Progenitor cell of endocrine pancreas (in vitro differentiated cells): ENCODE measurements at regions not wholly inside any gene's neighbourhood (a gene's known extent, or its start where the extent isn't known, plus 50 kb on each side); places are given as distances from the start of the nearest gene placed in this dataset.

Source experiments
- DNase-seq: peaks from one replicate; pipeline ENCODE4 v3.0.0; 2021; ENCODE audit warnings: low spot score; ENCODE audit not compliant: unreplicated experiment
- H3K27ac Mint-ChIP-seq: 2 replicates; pipeline ENCODE4 v1.8.0; 2021; ENCODE audit warnings: mild to moderate bottlenecking, moderate library complexity, mixed read lengths
- H3K27me3 Mint-ChIP-seq: 2 replicates; pipeline ENCODE4 v1.8.0; 2021; ENCODE audit warnings: mixed read lengths
- H3K36me3 Mint-ChIP-seq: 2 replicates; pipeline ENCODE4 v1.8.0; 2022; ENCODE audit warnings: mixed read lengths; ENCODE audit not compliant: insufficient read depth
- H3K4me1 Mint-ChIP-seq: 2 replicates; pipeline ENCODE4 v1.8.0; 2021; ENCODE audit warnings: low read depth, mixed read lengths
- H3K4me3 Mint-ChIP-seq: 2 replicates; pipeline ENCODE4 v1.8.0; 2021; ENCODE audit warnings: low read depth, mild to moderate bottlenecking, moderate library complexity, mixed read lengths
- H3K9me3 Mint-ChIP-seq: 2 replicates; pipeline ENCODE4 v1.8.0; 2021; ENCODE audit warnings: low read depth, mixed read lengths
- CTCF ChIP-seq: fragments of 200-600 bp; sonication (generic); IDR thresholded peaks from one replicate; pipeline ENCODE4 v1.5.0; 2021; ENCODE audit warnings: antibody characterized with exemption, mild to moderate bottlenecking; ENCODE audit not compliant: unreplicated experiment

- no peak overlapping the region for H3K27ac Mint-ChIP-seq
- DNase-seq: no peak
These were observed 418.9 kb upstream of the MAF start for GRCh38 chr16:80019395-80019794.

DNA sequence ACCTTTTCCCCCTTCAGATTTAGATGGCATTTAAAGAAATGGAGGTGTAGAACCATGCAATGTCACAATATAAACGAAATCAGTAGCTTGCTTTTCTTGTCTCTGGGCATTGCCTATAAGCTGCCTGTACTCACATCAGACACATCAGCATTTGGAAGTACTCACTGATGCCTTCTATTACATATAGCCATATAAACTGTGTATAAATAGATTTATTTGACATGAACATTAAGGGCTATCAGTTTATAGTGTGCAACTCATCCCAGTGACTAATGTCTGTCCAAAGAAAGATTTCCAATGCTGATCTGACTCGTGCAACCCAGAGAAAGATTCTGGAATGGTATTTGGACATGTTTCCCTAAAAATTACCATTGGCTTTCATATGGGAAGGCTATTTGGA, 417.9 kb upstream of the MAF start:
- H3K4me1 Mint-ChIP-seq: no peaks in the 10 kb centered on the region
- no peaks in the 10 kb centered on the region for H3K27me3 Mint-ChIP-seq
- no peak overlapping the region for H3K4me3 Mint-ChIP-seq
- no peak for TF ChIP-seq CTCF
- H3K36me3 Mint-ChIP-seq: no peaks in the 10 kb centered on the region
- H3K27ac Mint-ChIP-seq: no peak overlapping the region
- H3K9me3 Mint-ChIP-seq: no peaks in the 10 kb centered on the region
- DNase-seq: no peak

More at GRCh38 chr16:80019395-80019794, 418.9 kb upstream of the MAF start:
- Mint-ChIP-seq H3K36me3 (no peaks in the 10 kb centered on the region), H3K27me3 (no peaks in the 10 kb centered on the region), H3K9me3 (no peaks in the 10 kb centered on the region), H3K4me1 (no peaks in the 10 kb centered on the region), H3K4me3 (no peak overlapping the region)
- no peak for TF ChIP-seq CTCF

DNA sequence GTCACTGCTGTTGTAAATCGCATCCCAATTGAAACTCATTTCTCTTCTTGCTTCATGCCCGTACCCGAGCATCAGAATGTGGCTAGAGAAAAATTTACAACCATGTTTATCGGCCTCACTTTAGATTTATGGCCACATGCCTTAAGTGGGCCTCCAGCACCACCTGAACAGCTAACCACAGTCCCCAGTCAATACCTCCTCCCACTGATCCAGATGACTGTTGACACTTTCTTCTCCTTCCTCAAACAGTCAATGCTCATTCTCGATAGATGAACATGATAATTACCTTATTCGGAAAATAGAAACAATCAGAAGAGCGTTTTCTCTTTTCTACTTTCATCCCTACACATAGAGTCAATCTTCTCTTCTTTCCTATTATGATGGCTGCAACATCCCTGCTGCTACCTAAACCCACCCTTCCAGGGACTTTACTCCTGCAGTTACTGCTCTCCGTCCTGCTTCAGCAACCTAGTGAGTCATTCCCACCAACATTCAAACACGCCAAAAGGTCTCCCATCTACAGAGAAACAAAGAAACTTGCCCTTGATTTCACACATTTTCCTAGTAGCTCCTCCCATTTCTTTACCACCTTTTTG, 416.3 kb upstream of the MAF start:
- H3K36me3 Mint-ChIP-seq: no peaks in the 10 kb centered on the region

GRCh38 chr16:80015566-80015965, 415.0 kb upstream of the MAF start:
- no peaks in the 10 kb centered on the region for H3K36me3 Mint-ChIP-seq
- H3K4me3 Mint-ChIP-seq: no peak overlapping the region
- no peaks in the 10 kb centered on the region for H3K27me3 Mint-ChIP-seq
- H3K9me3 Mint-ChIP-seq: no peaks in the 10 kb centered on the region
- H3K27ac Mint-ChIP-seq: no peak overlapping the region
- peaks cover 3% of the 10 kb centered on the region for H3K4me1 Mint-ChIP-seq
- DNase-seq: no peak
- TF ChIP-seq CTCF: no peak

More for the DNA sequence above, 416.3 kb upstream of the MAF start:
- DNase-seq: no peak
- H3K9me3 Mint-ChIP-seq: no peaks in the 10 kb centered on the region
- TF ChIP-seq CTCF: no peak
- H3K4me1 Mint-ChIP-seq: no peaks in the 10 kb centered on the region
- no peak overlapping the region for H3K27ac Mint-ChIP-seq
- no peak overlapping the region for H3K4me3 Mint-ChIP-seq
- H3K27me3 Mint-ChIP-seq: no peaks in the 10 kb centered on the region

GRCh38 chr16:80014241-80014939, 413.9 kb upstream of the MAF start:
- Mint-ChIP-seq H3K4me1 (peaks cover 5% of the 10 kb centered on the region), H3K4me3 (no peak overlapping the region), H3K36me3 (no peaks in the 10 kb centered on the region), H3K27ac (no peak overlapping the region), H3K27me3 (no peaks in the 10 kb centered on the region), H3K9me3 (no peaks in the 10 kb centered on the region)
- DNase-seq: no peak
- TF ChIP-seq CTCF: no peak
